Retina (tissue), 1 donor: ENCODE measurements at regions not wholly inside any gene's neighbourhood (a gene's known extent, or its start where the extent isn't known, plus 50 kb on each side); places are given as distances from the start of the nearest gene placed in this dataset.

Experiments used
- DNase-seq: peaks from one replicate; pipeline ENCODE4 v3.0.0-alpha.2; 2016

DNA sequence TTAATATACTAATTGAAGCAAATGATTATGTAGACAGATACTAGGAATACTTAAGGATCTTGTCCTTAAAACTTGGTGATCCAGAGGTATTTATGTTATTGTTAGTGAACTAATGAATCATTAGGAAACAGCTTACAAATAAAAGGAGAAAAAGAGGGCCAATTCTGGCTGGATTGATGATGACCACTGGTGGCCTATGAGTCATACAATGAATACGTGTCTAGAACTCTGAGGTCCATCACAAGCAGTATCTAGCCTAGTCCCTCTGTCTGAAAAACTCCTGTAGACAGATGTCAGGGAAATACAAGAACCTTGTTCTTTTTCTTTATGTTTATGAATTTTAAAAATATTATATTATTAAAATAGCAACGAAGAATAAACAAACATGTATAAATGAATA lies 51.7 kb upstream of the RTL1 start:
- DNase-seq = no peak

DNA sequence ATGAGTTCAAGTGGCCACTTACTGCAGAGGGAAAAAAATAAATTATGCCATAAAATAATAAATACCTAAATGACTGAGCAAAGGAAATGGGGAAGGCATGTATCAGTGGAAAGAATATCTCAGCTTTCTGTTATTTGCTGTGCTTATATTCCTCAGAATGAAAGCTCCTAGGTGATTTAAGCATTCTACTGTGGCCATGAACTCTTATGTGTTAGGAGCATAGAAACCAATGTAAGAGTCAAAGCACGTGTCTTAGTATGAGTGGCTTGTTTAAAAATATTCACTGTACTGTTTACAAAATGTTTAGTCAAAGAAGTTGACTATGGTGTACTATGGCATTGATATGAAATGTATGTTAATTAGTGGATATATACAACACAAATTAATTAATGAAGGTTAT lies 59.0 kb upstream of the RTL1 start:
- no peak for DNase-seq

DNA sequence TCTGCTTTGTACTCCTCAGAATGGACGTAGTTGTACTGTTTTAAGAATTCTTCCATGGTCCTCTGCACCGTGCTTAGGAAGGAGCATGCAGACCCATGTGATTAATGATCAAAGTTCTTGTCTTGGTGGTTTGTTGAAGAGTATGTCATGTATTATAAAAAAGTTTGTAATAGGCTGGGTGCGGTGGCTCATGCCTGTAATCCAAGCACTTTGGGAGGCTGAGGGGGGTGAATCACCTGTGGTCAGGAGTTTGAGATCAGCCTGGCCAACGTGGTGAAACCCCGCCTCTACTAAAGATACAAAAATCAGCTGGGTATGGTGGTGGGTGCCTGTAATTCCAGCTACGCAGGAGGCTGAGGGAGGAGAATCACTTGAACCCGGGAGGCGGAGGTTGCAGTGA lies 61.8 kb upstream of the RTL1 start:
- DNase-seq = no peak

DNA sequence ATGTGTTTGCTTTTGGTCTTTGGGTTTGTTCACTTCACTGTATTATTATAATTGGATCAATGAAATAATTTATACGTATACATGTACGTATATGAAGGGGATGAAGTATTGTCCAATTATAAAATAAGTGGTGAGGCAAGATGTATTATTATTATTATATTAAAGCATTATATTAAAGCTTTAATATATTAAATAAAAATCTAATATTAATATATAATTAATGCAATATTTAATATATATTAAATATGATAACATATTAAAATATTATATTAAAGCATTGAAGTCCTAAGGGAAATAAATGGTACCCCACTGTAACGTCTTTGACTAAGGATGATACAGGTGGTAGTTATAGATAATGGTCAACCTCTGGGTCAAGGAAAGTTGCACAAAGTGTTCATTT lies 63.7 kb upstream of the RTL1 start:
- no peak for DNase-seq

DNA sequence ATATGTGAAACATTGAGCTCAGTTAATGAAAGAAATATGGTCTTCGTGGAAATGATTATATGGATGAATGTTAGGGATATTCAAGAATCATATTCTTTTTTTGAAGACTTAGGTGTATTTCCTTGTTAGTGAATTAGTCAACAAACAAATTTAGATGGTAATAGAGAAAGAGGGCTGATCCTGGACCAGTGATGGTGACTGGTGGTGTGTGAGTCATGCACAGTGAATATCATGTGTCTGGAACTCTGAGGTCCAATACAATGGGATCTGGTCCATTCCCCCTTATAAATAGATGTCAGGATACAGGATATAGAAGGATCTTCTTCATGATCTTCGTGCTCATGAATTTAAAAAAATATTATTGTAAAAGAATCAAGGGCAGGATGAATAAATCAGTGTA lies 64.4 kb upstream of the RTL1 start:
- DNase-seq = no peak

DNA sequence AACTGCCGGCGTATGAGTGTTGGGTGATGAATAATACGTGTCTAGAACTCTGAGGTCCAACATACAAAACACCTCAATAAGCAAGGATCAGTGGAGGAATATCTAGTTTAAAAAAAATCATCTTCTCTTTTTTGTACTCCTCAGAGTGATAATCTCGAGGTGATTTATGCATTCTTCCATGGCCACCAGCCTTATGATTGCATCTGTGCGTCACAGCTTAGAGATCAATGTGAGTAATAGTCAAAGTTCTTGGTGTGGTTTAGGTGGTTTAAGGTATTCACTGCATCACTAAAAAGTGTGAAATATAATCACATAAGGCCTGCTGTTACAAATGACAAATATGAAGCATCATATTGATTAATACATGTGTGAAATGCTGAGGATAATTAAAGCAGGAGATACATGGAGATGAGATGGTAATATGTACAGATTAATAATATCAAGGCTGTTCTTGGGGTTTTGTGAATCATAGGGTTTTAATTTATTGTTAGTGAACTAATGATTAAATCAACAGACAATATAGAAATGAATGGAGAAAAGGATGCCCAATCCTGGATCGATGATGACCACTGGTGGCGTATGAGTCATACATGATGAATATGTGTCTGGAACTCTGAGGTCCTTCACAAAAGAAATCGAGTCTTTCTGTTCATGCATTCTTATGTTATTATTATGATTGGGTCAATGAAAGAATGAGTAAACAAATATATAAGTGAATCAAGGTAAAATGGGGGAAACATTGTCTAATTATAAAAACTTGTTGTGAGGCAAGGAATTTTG lies 68.8 kb upstream of the RTL1 start:
- no peak for DNase-seq

DNA sequence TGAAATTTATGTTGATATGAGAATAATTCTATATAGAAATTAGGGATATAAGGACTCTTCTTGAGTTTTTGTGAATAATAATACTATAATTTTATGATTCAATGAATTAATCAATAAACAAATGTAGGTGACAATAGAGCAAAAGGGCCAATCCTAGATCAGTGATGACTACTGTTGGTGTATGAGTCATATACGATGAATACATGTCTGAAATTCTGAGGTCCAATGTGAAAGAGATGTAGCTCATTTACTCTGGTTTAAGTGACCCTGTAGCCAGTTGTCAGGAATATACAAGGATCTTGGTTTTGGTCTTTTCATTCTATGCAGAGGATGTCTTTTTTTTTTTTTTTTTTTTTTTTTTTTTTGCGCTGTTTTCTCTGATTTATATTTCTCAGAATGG lies 72.1 kb upstream of the RTL1 start:
- no peak for DNase-seq

DNA sequence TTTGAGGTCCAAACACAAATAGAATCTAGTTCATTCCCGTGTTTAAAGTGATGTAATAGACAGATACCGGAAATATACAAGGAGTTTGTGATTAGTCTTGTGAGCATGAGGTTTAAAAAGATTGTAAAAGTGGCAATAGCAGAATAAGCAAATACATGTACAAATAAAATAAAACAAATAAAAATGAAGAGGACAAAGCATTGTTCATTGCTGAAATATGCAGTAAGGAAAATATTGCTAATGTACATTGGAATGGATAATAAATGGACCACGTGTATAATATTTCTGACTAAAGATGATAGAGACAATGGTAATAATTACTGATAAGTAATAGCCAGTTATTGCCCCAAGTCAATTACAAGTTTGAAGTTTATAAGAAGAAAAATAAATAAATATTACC lies 75.6 kb upstream of the RTL1 start:
- no peak for DNase-seq

DNA sequence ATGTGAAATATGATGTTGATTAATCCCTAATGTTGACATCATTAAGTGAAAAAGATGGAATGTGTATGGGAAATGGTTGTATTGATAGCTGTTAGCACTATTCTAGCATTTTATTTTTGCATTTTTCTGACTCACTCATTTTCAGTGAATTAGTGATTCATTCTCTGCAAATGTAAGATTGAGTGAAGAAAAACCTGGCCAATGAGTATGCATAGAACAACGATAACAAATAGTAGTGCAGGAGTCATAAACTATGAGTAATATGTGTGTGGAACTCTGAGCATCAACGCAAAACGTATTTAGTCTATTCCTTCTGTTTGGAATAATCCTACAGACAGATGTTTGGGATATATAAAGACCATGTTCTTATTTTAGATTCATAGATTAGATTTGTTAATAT lies 76.3 kb upstream of the RTL1 start:
- DNase-seq = no peak

DNA sequence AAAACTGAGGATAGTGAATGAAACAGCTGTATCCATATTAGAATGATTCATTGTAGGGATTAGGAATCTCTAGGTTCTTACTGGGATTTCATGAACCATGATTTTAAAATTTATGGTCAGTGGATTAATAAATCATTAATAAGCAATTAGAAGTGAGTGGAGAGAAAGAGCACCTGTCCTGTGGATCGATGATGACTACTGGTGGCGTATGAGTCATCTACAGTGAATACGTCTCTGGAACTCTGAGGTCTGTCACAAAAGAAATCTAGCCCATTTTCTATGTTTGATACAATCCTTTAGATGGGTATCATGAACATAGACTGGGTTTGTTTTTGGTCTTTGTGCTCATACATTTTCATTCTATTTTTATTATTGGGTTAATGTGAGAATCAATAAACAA lies 77.3 kb upstream of the RTL1 start:
- DNase-seq = no peak

DNA sequence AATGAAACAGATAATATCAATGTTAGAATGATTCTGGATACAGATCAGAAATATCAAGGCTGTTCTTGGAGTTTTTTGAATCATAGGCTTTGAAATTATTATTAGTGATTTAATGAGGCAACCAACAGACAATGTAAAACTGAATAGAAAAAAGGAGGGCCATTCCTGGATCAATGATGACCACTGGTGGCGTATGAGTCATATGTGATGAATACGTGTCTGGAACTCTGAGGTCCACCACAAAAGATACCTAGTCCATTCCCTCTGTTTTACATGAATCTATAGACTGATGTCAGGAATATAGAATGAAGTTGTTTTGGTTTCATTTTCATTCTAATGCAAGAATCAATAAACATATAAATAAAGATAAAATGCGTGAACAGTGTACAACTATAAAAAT lies 78.3 kb upstream of the RTL1 start:
- DNase-seq = no peak

DNA sequence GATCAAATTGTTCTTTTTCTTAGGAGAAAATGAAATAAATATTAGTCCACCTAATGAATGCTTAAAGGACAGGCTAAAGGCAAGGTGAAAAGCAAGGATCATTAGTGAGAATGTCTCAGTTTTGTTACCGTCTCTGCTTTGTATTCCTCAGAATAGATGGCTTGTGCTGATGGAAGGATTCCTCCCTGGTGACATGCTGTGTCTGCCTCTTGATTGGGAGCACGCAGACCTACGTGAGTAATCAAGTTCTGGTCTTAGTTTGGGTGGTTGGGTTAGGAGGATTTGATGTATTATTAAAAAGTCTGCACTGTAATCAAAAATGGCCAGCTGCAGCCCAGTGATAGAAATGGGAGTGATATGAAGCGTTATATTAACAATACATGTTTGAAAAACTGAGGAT lies 78.8 kb upstream of the RTL1 start:
- DNase-seq = peak; percentile 5

DNA sequence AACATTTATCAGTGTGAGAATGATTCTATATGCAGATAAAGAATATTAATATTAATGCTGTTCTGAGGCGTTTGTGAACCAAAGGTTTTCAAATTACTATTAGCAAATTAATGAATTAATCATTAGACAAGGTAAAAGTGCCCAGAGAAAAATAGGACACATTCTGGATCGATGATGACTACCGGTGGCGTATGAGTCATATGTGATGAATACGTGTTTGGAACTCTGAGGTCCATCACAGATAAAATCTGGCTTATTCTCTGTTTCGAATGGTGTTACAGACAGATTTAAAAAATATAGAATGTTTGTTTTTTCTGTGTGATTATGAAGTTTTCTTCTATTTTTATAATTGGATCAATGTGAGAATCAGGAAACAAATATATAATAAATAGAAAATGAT lies 79.2 kb upstream of the RTL1 start:
- no peak for DNase-seq

DNA sequence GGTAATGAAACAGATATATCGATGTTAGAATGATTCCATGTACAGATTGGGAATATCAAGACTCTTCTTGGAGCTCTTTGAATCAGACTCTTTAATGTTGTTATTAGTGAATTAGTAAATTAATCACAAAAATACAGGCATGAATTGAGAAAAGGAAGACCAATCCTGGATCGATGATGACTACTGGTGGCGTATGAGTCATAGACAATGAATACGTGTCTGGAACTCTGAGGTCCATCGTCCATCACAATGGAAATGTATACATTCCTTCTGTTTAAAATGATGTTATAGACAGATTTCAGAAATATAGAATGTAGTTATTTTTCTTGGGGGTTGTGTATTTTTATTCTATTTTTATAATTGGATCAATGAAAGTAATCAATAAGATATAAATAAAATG lies 80.2 kb upstream of the RTL1 start:
- no peak for DNase-seq

DNA sequence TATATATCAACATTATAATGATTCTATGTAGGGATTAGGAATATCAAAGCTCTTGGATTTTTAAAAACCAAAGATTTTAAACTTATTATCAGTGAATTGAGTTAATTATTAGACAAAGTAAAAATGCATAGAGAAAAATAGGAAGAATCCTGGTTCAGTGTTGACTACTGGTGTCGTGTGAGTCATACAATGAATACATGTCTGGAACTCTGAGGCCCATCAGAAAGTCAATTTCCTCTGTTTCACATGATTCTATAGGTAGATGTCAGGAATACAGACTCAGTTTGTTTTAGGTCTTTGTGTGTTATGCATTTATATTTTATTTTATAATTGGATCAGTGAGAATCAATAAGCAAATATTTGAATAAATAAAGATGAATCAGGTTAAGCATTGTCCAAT lies 84.5 kb upstream of the RTL1 start:
- no peak for DNase-seq

DNA sequence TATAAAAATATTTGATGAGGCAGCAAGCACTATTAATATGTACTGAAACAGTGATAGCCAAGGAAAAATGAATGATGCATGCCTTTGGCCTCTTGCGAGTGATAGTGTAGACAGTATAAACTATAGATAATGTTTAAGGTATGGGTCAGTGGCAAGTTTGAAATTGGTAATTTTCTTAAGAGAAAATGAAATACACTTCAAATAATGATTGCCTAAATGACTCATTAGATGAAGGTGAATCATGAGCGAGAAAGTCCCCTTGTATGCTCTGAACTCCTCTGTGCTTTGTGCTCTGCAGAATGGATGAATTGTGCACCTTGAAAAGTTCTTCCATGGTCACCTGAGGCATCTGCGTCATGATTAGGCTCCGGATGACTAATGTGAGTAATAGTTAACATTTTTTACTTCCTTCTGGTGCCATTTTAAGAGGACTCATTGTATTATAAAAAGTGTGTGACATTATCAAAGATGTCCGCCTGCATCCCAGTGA lies 84.9 kb upstream of the RTL1 start:
- DNase-seq = no peak

DNA sequence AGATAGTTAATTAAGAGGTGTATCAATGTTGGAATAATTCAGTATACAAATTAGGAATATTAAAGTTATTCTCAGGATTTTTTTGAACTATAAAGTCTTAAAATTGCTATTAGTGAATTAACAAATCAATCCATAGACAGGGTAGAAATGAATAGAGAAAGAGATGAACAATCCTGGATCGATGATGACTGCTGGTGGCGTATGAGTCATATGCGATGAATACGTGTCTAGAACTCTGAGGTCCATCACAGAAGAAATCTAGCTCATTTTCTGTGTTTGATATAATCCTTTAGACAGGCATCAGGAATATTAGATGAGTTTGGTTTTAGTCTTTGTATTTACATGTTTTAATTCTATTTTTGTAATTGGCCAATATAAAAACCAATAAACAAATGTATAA lies 85.4 kb upstream of the RTL1 start:
- DNase-seq = no peak

DNA sequence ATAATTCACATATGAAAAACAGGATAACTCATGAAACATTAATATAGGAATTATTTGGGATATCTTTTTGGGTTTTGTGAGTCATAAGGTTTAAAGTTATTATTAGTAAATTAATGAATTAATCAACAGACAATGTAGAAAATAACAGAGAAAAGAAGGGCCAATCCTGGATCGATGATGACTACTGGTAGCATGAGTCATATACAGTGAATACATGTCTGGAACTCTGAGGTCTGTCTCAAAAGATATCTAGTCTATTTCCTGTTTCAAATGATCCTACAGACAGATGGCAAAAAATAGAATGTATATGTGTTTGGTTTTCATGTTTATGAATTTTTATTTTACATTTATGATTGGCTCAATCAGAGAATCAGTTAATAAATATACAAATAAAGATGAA lies 86.4 kb upstream of the RTL1 start:
- no peak for DNase-seq

DNA sequence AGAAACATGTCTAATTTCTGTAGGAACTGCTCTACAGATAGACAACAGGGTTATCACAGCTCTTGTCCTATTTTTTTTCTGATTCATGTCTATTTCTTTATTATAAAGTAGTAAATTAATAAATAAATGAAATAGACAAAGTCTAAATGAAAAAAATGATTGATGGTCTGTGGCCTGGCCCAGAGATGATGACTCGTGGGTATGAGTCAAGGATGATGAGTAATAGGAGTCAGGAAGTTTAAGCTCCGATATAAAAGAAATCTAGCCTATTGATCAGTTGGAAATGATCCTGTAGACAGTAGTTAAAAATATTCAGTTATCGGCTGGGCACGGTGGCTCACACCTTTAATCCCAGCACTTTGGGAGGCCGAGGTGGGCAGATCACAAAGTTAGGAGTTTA lies 90.6 kb upstream of the RTL1 start:
- no peak for DNase-seq

DNA sequence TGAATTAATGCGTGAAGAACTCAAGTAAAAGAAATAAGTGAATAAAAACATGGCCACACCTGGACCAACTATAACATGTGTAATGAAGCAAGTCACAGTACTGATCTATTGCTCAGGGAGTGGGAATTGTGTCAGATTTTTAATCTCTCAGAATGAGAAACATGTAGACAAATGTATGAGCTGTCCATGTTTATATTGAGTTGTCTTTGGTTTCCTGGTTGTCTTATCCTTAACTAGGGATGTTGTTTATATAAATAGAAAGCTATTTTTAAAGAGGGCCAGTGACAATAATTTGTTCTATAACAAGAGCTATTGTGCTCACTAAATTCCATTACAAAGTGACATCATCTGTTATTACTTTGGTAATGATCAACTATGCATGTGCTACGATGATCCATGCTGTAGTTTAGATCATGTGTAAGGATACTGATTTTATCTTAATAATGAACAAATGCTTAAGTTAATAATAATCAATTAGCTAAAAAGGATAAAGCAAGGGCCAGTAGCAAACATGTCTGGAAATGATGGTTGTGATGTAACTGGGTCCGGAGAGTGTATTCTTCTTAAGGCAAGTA lies 91.3 kb upstream of the RTL1 start:
- DNase-seq = no peak

DNA sequence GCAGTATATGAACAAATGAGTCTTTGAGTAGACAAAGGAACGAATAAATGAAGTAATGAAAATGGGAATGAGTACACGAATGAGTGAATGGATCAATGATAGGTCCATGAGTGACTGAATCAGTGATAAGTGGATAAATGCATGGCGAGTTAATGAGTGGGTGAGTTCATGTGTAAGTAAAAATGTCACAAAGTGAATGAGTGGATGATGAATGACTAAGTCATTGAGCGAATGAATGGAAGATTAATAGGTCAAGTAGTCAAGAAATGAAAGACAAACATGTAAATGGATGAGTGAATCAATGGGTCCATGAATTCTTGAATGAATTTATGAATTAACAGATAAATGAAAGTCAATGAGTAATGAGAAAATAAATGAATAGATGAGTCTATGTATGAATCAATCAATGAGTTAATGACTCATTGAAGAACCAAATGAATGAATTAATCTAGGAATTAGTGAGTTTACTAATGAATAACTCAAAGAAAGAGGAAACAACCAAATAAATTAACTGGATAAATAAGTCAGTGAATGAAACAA lies 97.3 kb upstream of the RTL1 start:
- DNase-seq = no peak

DNA sequence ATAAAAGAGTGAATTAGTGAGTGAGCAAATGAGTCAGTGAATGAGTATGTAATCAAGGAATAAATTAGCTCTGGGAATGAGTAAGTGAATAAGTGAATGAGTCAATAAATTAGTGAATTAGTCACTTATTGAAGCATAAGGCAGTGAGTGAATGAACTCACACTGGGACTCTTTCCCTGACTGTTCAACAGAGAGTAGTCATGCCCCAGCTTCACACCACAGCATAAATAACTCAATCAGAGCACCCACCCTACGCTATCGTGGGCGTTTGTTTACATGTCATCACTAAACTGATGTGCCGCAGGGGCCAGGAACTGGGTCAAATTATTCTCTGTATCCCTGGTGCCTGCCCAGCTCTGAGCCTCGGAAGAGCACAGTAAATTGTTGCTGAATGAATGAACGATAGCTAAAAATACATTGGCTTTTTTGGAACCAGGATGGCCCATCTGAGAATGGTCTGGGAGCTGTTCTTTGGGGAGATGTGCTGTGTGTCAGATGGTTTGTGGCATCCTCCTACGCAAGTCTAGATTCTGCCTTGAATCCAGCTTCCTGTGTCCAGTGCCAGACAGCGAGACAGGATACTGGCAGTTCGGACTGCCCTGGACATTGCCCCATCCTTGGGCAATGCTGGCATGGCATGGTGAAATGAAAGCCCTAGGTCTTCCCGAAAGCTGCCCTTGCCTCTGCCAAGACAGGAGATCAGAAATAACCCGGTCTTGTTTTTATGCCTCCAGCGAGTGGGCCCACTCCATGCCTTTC lies 98.0 kb upstream of the RTL1 start:
- DNase-seq = no peak

DNA sequence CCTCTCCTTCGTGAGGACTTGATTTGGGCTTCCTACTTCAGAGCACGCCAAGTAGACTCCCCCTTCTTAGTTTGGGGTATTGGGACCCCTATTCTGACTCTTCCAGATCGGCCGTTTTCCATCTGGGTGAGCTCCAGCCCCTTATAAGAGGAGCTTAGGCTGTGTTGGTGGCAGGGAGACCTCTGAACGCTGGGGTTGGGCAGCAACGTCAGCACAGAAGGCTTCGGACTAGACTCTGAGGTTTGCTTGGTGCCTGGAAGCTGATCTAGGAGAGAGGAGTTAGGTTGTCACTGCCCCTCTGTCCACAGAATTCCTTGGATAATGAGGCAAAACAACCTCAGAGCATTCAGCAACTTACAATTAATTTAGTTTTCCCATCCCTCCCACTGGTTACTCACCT lies 99.2 kb upstream of the RTL1 start:
- no peak for DNase-seq

DNA sequence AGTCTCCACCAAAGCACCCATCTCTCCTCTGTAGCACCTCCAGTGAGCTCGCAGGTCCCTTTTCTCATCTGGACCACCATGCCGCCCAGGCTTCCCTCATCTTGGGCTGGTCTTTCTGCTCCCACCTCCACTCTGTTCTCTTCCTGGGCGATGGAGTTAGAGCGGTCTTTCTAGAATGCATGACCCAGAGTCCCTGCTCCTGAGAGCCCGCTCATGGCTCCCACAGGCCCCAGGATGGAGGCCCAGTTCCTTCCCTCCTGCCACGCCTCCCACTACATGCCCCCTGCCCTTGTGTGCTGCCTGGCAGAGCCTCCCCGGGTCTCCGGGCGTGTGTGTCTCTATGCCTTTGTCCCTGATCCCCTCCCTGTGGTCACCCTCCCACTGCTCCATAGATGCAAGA lies 100.7 kb upstream of the RTL1 start:
- no peak for DNase-seq
